HUES64 (cell line): ENCODE measurements at regions not wholly inside any gene's neighbourhood (a gene's known extent, or its start where the extent isn't known, plus 50 kb on each side); places are given as distances from the start of the nearest gene placed in this dataset.
"Not testable (repeated sequence)": the region's sequence is repeated elsewhere in the genome, so short reads cannot be mapped to it uniquely, and the experiment has no call there.

ENCODE experiments used
- H3K27ac ChIP-seq: 2 replicates; pipeline ENCODE4 v1.7.0; 2013; ENCODE audit warnings: low read depth, low read length, inconsistent platforms
- H3K27me3 ChIP-seq: 2 replicates; pipeline ENCODE4 v1.6.1; 2013; ENCODE audit warnings: mild to moderate bottlenecking, low read length; ENCODE audit not compliant: insufficient read depth
- H3K36me3 ChIP-seq: 2 replicates; pipeline ENCODE4 v1.6.1; 2013; ENCODE audit warnings: mild to moderate bottlenecking, low read length; ENCODE audit not compliant: insufficient read depth
- H3K4me1 ChIP-seq: 2 replicates; pipeline ENCODE4 v1.6.1; 2013; ENCODE audit warnings: mild to moderate bottlenecking, low read length, moderate library complexity; ENCODE audit not compliant: insufficient read depth
- H3K4me3 ChIP-seq: 2 replicates; pipeline ENCODE4 v1.5.1; 2013; ENCODE audit warnings: mild to moderate bottlenecking, low read length, moderate library complexity
- H3K9ac ChIP-seq: 2 replicates; pipeline ENCODE4 v1.6.1; 2013; ENCODE audit warnings: mild to moderate bottlenecking, low read depth, low read length
- H3K9me3 ChIP-seq: 2 replicates; pipeline ENCODE4 v1.6.1; 2013; ENCODE audit warnings: low read depth, low read length; ENCODE audit not compliant: insufficient read depth
- WGBS: fragments of 150-250, 120-280 bp; methylation state at CpG from one replicate; pipeline ENCODE4 v1.1.7; 2013; ENCODE audit warnings: missing lambda C conversion rate; 5-methylcytosine and 5-hydroxymethylcytosine counted together

GRCh38 chr18:30775629-30776028 is 266.9 kb downstream of the DSC3 start:
- Histone ChIP-seq H3K27ac (no peak overlapping the region), H3K9me3 (peaks cover 32% of the 10 kb centered on the region), H3K4me1 (peaks cover 14% of the 10 kb centered on the region), H3K36me3 (no peaks in the 10 kb centered on the region), H3K4me3 (no peak overlapping the region), H3K9ac (no peak overlapping the region), H3K27me3 (no peaks in the 10 kb centered on the region)

GRCh38 chr18:30772170-30772569 is 270.4 kb downstream of the DSC3 start:
- H3K36me3 ChIP-seq, H3K27ac ChIP-seq, H3K27me3 ChIP-seq, H3K4me3 ChIP-seq, H3K9ac ChIP-seq: not testable (repeated sequence)
- H3K9me3 ChIP-seq: peaks cover 33% of the 10 kb centered on the region
- WGBS: 92% methylated on average over 4 of the region's 4 CpGs
- peaks cover 24% of the 10 kb centered on the region for H3K4me1 ChIP-seq

DNA sequence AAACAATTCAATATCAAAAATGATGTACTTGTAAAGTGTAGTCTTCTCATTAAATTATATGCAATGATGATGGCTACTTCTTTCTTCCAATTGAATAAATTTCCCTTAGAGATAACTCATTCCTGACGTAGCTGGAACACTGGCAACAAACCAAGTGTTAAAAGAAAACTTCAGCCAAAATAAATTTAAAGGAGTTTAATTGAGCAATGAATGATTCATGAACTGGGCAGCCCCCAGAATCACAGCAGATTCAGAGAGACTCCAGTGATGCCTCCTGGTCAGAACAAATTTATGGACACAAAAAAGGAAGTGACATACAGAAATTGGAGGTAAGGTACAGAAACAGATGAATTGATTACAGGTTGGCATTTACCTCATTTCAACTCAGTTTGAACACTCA is 276.5 kb downstream of the DSC3 start:
- peaks cover 44% of the 10 kb centered on the region for H3K27me3 ChIP-seq
- no peak overlapping the region for H3K27ac ChIP-seq

DNA sequence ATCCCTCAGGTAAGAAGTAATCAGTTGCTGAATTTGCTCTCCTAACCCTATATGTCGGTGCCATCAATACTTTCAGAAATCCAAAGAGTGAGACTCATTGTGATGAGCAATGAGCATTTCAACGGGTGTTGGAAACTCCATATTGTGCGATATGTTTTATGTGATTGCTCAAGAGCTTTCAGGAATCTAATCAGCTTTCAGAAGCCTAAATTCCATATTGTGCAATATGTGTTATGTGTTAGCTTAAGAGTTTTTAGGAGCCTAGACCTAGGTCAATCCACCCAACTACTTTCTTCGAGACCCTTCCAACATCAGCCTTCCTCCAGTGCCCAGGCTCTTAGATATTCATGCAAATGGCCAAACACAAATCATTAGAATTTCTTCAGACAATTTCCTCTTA is 277.3 kb downstream of the DSC3 start:
- Histone ChIP-seq H3K4me1 (peaks cover 41% of the 10 kb centered on the region), H3K36me3 (no peaks in the 10 kb centered on the region), H3K27ac (no peak overlapping the region), H3K9me3 (peaks cover 5% of the 10 kb centered on the region; the same call in 1 of the 2 replicates), H3K9ac (no peak overlapping the region), H3K4me3 (no peak overlapping the region), H3K27me3 (peaks cover 48% of the 10 kb centered on the region)
- 73% methylated on average over 4 of the region's 4 CpGs for WGBS

More for the DNA sequence above, 276.5 kb downstream of the DSC3 start:
- 86% methylated on average over 1 of the region's 1 CpG for WGBS
- H3K4me1 ChIP-seq: peaks cover 41% of the 10 kb centered on the region
- no peaks in the 10 kb centered on the region for H3K36me3 ChIP-seq
- H3K9ac ChIP-seq: no peak overlapping the region
- peaks cover 12% of the 10 kb centered on the region; the same call in 1 of the 2 replicates for H3K9me3 ChIP-seq
- H3K4me3 ChIP-seq: no peak overlapping the region

- no peak overlapping the region for H3K4me3 ChIP-seq
Observed at GRCh38 chr18:30763902-30764350, 278.6 kb downstream of the DSC3 start.

DNA sequence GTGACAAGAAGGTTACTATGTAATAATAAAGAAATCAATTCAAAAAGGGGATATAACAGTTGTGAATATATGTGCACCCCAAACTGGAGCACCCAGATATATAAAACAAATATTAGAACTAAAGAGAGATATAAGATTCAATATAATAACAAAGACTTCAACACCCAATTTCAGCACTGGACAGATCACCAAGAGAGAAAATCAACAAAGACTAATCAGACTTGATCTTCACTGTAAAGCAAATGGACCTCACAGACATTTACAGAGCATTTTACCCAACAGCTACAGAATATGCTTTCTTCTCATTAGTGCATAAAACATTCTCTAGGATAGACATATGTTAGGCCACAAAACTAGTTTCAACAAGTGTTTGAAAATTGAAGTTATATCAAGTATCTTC is 287.7 kb downstream of the DSC3 start:
- no peak overlapping the region for H3K27ac ChIP-seq
- no peak overlapping the region for H3K9ac ChIP-seq
- no peak overlapping the region for H3K4me3 ChIP-seq
- H3K36me3 ChIP-seq: no peaks in the 10 kb centered on the region
- no peaks in the 10 kb centered on the region for H3K9me3 ChIP-seq
- H3K27me3 ChIP-seq: 0 out of 2 replicates have a peak, but pooled peaks cover 4% of the 10 kb centered on the region
- no peaks in the 10 kb centered on the region for H3K4me1 ChIP-seq

More at GRCh38 chr18:30763902-30764350, 278.6 kb downstream of the DSC3 start:
- no peaks in the 10 kb centered on the region for H3K36me3 ChIP-seq
- peak overlapping the region; percentile 52 for H3K27ac ChIP-seq
- H3K9ac ChIP-seq: 0 out of 2 replicates have a peak overlapping the region, but pooled peaks have one; percentile 18
- peaks cover 41% of the 10 kb centered on the region for H3K4me1 ChIP-seq
- whole genome bisulfite sequencing: 0% methylated on average over 2 of the region's 3 CpGs
- H3K9me3 ChIP-seq: peaks cover 3% of the 10 kb centered on the region; the same call in 1 of the 2 replicates
- H3K27me3 ChIP-seq: peaks cover 52% of the 10 kb centered on the region

DNA sequence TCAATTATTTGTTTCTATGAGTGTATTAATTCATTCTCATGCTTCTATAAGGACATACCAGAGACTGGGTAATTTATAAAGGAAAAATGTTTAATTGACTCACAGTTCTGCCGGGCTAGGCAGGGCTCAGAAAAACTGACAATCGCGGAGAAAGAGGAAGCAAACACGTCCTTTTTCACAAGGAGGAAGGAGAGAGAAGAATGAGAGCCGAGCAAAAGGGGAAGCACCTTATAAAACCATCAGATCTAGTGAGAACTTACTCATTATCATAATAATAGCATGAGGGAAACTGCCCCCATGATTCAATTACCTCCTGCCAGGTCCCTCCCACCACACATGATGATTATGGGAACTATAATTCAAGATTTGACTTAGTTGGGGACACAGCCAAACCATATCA is 294.0 kb downstream of the DSC3 start:
- Histone ChIP-seq H3K36me3 (no peaks in the 10 kb centered on the region), H3K27ac (no peak overlapping the region), H3K9ac (no peak overlapping the region), H3K4me1 (peaks cover 10% of the 10 kb centered on the region; the same call in 1 of the 2 replicates), H3K4me3 (no peak overlapping the region), H3K27me3 (no peaks in the 10 kb centered on the region), H3K9me3 (no peaks in the 10 kb centered on the region)
- WGBS: 62% methylated on average over 4 of the region's 5 CpGs

DNA sequence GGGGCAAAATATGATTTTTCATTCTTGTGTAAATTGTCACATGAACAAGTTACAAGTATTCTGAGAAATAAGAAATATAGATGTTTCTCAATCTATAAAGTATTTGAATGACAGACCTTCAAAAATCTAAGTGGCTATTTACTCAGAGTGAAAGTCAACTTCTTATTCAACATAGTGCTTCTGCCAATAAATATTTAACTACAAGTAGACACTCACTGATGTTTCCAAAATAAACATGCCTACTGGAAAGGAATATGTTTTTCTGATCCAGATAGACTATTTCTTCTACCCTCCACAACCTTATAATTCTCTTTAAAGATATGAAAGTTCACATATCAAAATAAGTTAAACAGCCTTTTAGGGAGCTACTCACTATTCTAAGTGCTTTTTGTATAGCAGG is 296.3 kb downstream of the DSC3 start:
- no peaks in the 10 kb centered on the region for H3K27me3 ChIP-seq
- no peak overlapping the region for H3K4me3 ChIP-seq
- H3K27ac ChIP-seq: no peak overlapping the region
- H3K9me3 ChIP-seq: no peaks in the 10 kb centered on the region
- no peaks in the 10 kb centered on the region for H3K36me3 ChIP-seq
- H3K4me1 ChIP-seq: peaks cover 10% of the 10 kb centered on the region; the same call in 1 of the 2 replicates
- no peak overlapping the region for H3K9ac ChIP-seq

DNA sequence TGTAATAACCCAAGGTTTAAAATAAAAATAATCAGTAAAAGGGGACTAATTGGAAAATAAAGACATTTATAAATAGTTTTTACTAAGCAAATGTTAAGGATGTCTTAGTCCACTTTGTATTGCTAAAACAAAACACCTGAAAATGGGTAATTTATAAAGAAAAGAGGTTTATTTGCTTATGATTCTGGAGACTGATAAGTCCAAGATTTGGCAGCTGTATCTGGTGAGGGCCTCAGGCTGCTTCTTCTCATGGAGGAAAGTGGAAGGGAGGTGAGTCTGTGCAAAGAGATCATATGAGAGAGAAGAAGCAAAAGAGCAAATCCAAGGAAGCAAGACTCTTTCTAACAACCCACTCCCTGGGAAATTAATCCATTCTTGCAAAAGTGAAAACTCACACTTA is 299.5 kb downstream of the DSC3 start:
- H3K4me1 ChIP-seq: 0 out of 2 replicates have a peak, but pooled peaks cover 3% of the 10 kb centered on the region
- no peak overlapping the region for H3K9ac ChIP-seq
- no peaks in the 10 kb centered on the region for H3K27me3 ChIP-seq

DNA sequence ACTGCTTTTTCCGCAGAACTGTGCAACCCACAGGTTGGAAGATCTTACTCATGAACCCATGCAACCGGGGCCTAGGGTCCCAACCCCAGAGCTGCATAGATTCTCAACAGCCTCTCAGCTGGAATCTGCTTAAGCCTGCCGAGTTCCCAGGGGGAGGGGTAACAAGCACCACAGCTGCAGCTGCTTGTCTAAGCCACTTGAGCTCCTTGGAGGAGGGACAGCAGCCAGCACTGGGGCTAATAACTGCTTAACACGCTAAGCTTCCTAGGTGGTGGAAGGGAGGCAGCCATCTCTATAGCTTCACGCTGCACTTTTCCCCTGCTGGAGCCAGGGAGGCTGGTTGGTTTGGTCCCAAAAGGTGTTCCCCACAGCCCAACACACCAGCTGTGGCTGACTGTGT is 311.6 kb downstream of the DSC3 start:
- no peak overlapping the region for H3K9ac ChIP-seq
- 83% methylated on average over 5 of the region's 5 CpGs for WGBS
- H3K4me1 ChIP-seq: no peaks in the 10 kb centered on the region
- no peak overlapping the region for H3K4me3 ChIP-seq
- no peaks in the 10 kb centered on the region for H3K9me3 ChIP-seq
- no peak overlapping the region for H3K27ac ChIP-seq
- no peaks in the 10 kb centered on the region for H3K27me3 ChIP-seq
- no peaks in the 10 kb centered on the region for H3K36me3 ChIP-seq

More for the DNA sequence above, 299.5 kb downstream of the DSC3 start:
- H3K4me3 ChIP-seq: no peak overlapping the region
- H3K36me3 ChIP-seq: no peaks in the 10 kb centered on the region
- H3K9me3 ChIP-seq: no peaks in the 10 kb centered on the region
- H3K27ac ChIP-seq: no peak overlapping the region

GRCh38 chr18:30727849-30728248 is 314.7 kb downstream of the DSC3 start:
- Histone ChIP-seq H3K4me3 (no peak overlapping the region), H3K36me3 (no peaks in the 10 kb centered on the region), H3K27ac (no peak overlapping the region), H3K9me3 (no peaks in the 10 kb centered on the region), H3K27me3 (no peaks in the 10 kb centered on the region), H3K9ac (no peak overlapping the region), H3K4me1 (no peaks in the 10 kb centered on the region)

DNA sequence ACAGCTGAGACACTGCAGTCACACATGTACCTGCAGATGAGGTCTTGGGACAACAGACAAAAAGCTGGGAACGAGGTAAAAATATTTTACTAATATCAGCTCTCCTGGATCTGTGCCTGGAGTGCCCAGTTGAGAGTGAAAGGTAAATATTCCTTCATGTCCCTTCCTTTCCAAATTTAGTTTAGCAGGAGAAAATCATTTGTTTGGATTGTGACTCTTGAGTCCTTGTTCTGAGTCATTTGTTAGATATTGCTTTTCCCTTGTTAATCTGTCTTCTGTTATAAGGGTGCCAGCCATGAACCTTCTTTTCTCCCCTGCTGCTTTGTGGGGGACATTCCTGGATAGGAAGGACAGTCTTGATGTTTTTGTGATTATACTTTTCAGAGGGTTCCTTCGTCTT is 329.2 kb downstream of the DSC3 start:
- Histone ChIP-seq H3K4me1 (no peaks in the 10 kb centered on the region), H3K36me3 (no peaks in the 10 kb centered on the region), H3K9me3 (no peaks in the 10 kb centered on the region), H3K4me3 (no peak overlapping the region), H3K27ac (no peak overlapping the region), H3K9ac (no peak overlapping the region), H3K27me3 (no peaks in the 10 kb centered on the region)
- 90% methylated on average over 2 of the region's 2 CpGs for whole genome bisulfite sequencing
